ENCODE measurements at regions not wholly inside any gene's neighbourhood (a gene's known extent, or its start where the extent isn't known, plus 50 kb on each side); places are given as distances from the start of the nearest gene placed in this dataset.

DNA sequence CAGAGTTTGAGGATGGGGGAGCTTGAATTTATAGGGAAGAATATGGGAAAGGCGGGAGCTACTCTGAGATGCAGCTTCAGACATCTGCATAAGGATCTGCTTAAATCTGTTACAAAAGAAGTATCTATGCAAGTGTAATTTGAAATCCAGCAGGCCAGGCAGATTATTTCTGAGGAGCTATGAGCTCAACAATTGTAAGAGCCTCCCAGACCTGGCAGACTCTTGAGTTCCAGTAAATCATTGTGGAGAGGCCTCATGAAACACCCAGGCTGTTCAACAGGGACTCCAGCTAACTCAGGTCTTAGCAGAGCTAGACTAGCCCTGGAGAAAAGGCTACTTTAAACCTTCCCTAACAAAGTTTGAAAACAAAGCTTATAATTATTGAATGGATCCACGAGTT, 647.5 kb upstream of the CHRM3 start:
- WGBS, 2 donors = 52 to 66% methylated on average over 2 of the region's 2 CpGs
- Histone ChIP-seq H3K9me3 (no peaks in the 10 kb centered on the region), H3K36me3 (no peaks in the 10 kb centered on the region), H3K4me1 (no peaks in the 10 kb centered on the region), H3K4me3 (no peak overlapping the region), H3K27me3 (no peaks in the 10 kb centered on the region), H3K27ac (no peak overlapping the region)
- no peak for TF ChIP-seq EP300 (IDR thresholded peaks at IDR 0.05)
- no peak for TF ChIP-seq POLR2AphosphoS5 (IDR thresholded peaks at IDR 0.05)
- TF ChIP-seq POLR2A (IDR thresholded peaks at IDR 0.05) = no peak
- TF ChIP-seq, protein P1, sequence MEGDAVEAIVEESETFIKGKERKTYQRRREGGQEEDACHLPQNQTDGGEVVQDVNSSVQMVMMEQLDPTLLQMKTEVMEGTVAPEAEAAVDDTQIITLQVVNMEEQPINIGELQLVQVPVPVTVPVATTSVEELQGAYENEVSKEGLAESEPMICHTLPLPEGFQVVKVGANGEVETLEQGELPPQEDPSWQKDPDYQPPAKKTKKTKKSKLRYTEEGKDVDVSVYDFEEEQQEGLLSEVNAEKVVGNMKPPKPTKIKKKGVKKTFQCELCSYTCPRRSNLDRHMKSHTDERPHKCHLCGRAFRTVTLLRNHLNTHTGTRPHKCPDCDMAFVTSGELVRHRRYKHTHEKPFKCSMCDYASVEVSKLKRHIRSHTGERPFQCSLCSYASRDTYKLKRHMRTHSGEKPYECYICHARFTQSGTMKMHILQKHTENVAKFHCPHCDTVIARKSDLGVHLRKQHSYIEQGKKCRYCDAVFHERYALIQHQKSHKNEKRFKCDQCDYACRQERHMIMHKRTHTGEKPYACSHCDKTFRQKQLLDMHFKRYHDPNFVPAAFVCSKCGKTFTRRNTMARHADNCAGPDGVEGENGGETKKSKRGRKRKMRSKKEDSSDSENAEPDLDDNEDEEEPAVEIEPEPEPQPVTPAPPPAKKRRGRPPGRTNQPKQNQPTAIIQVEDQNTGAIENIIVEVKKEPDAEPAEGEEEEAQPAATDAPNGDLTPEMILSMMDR (IDR thresholded peaks at IDR 0.05) = no peak
- ATAC-seq (ENCODE audit: low FRiP score in 2 of 2) (peak in 1 of 2 donors; percentile 50), DNase-seq (no peak)

DNA sequence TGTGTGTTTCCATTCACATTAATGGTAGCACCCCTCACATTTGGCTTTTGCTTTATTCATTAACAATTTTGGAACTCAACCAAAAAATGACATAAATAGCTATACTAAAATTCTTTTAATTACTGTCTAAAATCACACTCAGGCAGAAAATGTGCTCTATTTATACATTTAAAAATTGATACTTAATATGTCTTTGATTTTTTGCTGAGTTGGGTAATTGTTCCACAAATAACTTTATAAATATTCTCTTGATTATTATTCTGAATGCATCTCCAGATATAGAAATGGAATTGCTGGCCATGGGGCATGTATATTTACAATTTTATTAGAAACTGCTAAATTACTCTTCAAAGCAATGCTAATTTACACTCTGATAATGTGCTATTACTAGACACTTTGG, 658.7 kb upstream of the CHRM3 start:
- Histone ChIP-seq H3K27me3 (no peaks in the 10 kb centered on the region), H3K36me3 (no peaks in the 10 kb centered on the region), H3K4me1 (no peaks in the 10 kb centered on the region), H3K9me3 (no peaks in the 10 kb centered on the region), H3K27ac (no peak overlapping the region), H3K4me3 (no peak overlapping the region)
- TF ChIP-seq, protein P1 (IDR thresholded peaks at IDR 0.05) = no peak
- TF ChIP-seq POLR2AphosphoS5 (IDR thresholded peaks at IDR 0.05) (no peak), POLR2A (IDR thresholded peaks at IDR 0.05) (no peak), EP300 (IDR thresholded peaks at IDR 0.05) (no peak)
- no peak for DNase-seq
- ATAC-seq (ENCODE audit: low FRiP score in 2 of 2) = no peak

DNA sequence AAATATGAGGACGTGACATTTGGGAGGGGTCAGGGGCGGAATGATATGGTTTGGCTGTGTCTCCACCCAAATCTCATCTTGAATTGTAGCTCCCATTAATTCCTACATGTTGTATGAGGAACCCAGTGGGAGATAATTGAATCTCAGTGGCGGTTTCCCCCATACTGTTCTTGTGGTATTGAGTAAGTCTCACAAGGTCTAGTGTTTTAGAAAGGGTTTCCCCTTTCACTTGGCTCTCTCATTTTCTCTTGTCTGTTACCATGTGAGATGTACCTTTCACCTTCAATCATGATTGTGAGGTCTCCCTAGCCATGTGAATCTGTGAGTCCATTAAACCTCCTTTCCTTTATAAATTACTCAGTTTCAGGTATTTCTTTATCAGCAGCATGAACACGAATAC, 663.6 kb upstream of the CHRM3 start:
- DNase-seq (no peak), ATAC-seq (ENCODE audit: low FRiP score in 2 of 2) (no peak)
- WGBS, 2 donors = 72 to 81% methylated on average over 4 of the region's 4 CpGs
- Histone ChIP-seq H3K4me3 (no peak overlapping the region), H3K4me1 (no peaks in the 10 kb centered on the region), H3K27ac (no peak overlapping the region), H3K27me3 (no peaks in the 10 kb centered on the region), H3K36me3 (no peaks in the 10 kb centered on the region), H3K9me3 (no peaks in the 10 kb centered on the region)
- no peak for TF ChIP-seq EP300 (IDR thresholded peaks at IDR 0.05)
- TF ChIP-seq POLR2AphosphoS5 (IDR thresholded peaks at IDR 0.05) = no peak
- TF ChIP-seq, protein P1 (IDR thresholded peaks at IDR 0.05) = no peak
- TF ChIP-seq POLR2A (IDR thresholded peaks at IDR 0.05) = no peak

DNA sequence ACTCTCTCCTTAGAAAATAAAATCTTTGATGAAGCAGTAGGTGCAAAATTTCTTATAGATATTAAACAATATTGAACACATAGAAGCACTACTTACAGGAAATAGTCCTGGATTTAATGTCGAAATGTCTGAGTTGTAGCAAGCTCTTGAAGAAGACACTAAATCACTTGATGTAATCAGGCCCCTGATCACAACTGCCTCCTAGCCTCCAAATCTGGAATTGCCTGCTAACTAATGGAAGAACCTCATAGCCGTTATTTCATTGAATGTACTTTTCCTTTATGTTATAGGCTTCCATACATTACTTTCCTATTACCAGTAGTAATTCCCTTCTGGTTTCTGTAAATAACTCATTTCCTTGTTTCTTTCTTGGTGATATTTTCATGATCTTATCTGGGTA, 675.7 kb upstream of the CHRM3 start:
- Histone ChIP-seq H3K27me3 (no peaks in the 10 kb centered on the region), H3K9me3 (no peaks in the 10 kb centered on the region), H3K4me1 (no peaks in the 10 kb centered on the region), H3K4me3 (no peak overlapping the region), H3K27ac (no peak overlapping the region), H3K36me3 (no peaks in the 10 kb centered on the region)
- DNase-seq = no peak
- TF ChIP-seq EP300 (IDR thresholded peaks at IDR 0.05) = no peak
- 78 to 80% methylated on average over 2 of the region's 2 CpGs for WGBS, 2 donors
- ATAC-seq (ENCODE audit: low FRiP score in 2 of 2) = no peak

DNA sequence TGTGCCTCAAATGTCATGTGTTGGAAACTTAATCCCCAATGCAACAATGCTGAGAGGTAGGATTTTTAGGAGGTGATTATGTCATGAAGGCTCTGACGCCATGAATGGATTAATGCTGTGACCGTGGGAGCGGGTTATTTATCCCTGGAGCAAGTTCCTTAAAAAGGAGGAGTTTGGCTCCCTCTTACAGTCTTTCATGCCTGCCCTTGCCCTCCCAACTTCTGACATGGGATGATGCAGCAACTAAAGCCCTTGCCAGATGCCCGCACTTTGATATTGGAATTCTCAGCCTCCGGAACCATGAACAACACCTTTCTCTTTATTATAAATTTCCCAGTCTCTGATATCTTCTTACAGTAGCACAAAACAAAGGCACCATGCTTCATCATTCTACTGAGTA, 685.3 kb upstream of the CHRM3 start:
- no peaks in the 10 kb centered on the region for H3K27me3 ChIP-seq
- no peak overlapping the region for H3K27ac ChIP-seq
- WGBS, 2 donors = 88 to 95% methylated on average over 5 of the region's 5 CpGs
- no peaks in the 10 kb centered on the region for H3K9me3 ChIP-seq
- H3K36me3 ChIP-seq = no peaks in the 10 kb centered on the region
- no peak for ATAC-seq (ENCODE audit: low FRiP score in 2 of 2)
- no peaks in the 10 kb centered on the region for H3K4me1 ChIP-seq
- TF ChIP-seq POLR2A (IDR thresholded peaks at IDR 0.05) (no peak), EP300 (IDR thresholded peaks at IDR 0.05) (no peak), POLR2AphosphoS5 (IDR thresholded peaks at IDR 0.05) (no peak)
- TF ChIP-seq, protein P1 (IDR thresholded peaks at IDR 0.05) = no peak
- DNase-seq = no peak
- no peak overlapping the region for H3K4me3 ChIP-seq

Measured in upper lobe of left lung (tissue), 6 donors.